Testis (tissue), 2 donors: ENCODE measurements at regions not wholly inside any gene's neighbourhood (a gene's known extent, or its start where the extent isn't known, plus 50 kb on each side); places are given as distances from the start of the nearest gene placed in this dataset.

Experiments used
- CTCF ChIP-seq, 3 experiments: fragments of 450-650 bp in 2 of 3; fragments of 200-600 bp in 1 of 3; sonication (generic) in 1 of 3; IDR thresholded peaks; one replicate each; pipeline ENCODE4 v1.5.1; 2016 to 2019; ENCODE audit warnings: antibody characterized with exemption in 3 of 3, mild to moderate bottlenecking in 2 of 3, moderate library complexity in 1 of 3
- POLR2A ChIP-seq: fragments of 450-650 bp; IDR thresholded peaks from one replicate; pipeline ENCODE4 v1.6.1; 2017; ENCODE audit warnings: antibody characterized with exemption, mild to moderate bottlenecking, moderate library complexity

GRCh38 chr12:18160901-18161300 lies 70.9 kb upstream of the RERGL start:
- TF ChIP-seq CTCF (IDR thresholded peaks at IDR 0.05) = no peak
- TF ChIP-seq POLR2A = no peak
